GM12878 (cell line): ENCODE measurements at regions not wholly inside any gene's neighbourhood (a gene's known extent, or its start where the extent isn't known, plus 50 kb on each side); places are given as distances from the start of the nearest gene placed in this dataset.

Experiments used
- CBX5 ChIP-seq: sonication (generic); IDR thresholded peaks from 2 replicates; pipeline ENCODE4 v1.6.1; 2016; ENCODE audit warnings: low read depth, moderate library complexity, mild to moderate bottlenecking, inconsistent platforms
- E4F1 ChIP-seq: fragments of 450-650 bp; IDR thresholded peaks from 2 replicates; pipeline ENCODE4 v1.6.1; 2018; ENCODE audit warnings: borderline replicate concordance, mild to moderate bottlenecking; ENCODE audit not compliant: partially characterized antibody
- FOXK2 ChIP-seq: fragments of 450-650 bp; IDR thresholded peaks from 2 replicates; pipeline ENCODE4 v1.6.1; 2017; ENCODE audit warnings: mild to moderate bottlenecking, moderate library complexity
- FOXM1 ChIP-seq: IDR thresholded peaks from 2 replicates; pipeline ENCODE4 v1.6.1; 2012; ENCODE audit warnings: low read depth, mild to moderate bottlenecking, inconsistent platforms, low read length, moderate library complexity
- SIN3A ChIP-seq: IDR thresholded peaks from 2 replicates; pipeline ENCODE4 v1.6.1; 2012; ENCODE audit warnings: low read depth, low read length, improper control_type of control experiment
- ZNF592 ChIP-seq: fragments of 450-650 bp; IDR thresholded peaks from 2 replicates; pipeline ENCODE4 v1.6.1; 2017; ENCODE audit warnings: mild to moderate bottlenecking, moderate library complexity

DNA sequence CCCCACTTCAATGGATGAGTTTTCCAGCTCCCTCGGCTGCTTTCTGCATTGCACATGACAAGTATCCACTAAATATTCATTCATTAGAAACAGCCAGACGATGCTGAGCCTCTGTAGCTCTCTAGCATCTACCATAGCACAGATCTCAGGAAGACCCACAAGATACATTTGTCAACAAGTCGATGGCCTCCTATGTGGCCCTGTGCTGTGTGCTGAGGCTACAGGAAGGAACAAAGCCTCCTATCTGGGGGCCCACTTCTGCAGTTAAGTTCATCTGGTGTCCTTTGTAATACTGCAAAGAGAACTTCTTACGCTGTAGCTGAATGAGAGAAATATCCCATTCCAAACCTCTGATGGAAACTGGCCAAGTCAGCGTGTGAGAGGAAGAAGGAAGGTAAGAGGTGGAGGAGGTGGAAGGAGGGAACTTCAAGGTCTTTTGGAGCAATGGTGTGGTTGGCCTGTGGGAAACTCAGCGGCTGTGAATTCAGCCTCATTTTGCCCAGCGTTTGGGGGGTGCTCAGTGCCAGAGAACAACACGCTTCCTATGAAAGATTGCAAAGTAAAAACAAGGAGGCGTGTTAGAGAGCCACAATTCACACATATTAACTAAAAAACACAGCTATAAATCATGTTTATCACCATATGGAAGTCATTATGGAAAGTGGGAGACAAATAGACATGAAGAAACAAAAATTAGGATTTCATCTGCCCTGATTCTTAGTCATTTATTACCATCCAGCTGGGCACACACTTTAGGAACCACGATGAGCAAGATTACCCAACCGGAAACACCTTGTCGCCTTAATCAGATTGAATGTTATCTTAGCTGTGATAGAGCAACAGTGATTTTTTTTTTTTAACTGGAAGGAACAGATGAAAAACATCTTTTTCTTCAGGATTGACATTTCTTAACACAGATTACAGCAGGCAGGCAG lies 62.2 kb upstream of the USP6NL start (continued):
- TF ChIP-seq ZNF592 (no peak), CBX5 (no peak), FOXK2 (no peak), FOXM1 (peak; percentile 19; the same call in 1 of the 2 replicates), SIN3A (no peak), E4F1 (no peak)
